HG03571 (cell line): ENCODE measurements at regions not wholly inside any gene's neighbourhood (a gene's known extent, or its start where the extent isn't known, plus 50 kb on each side); places are given as distances from the start of the nearest gene placed in this dataset.

ENCODE experiments used
- ATAC-seq: cut with Tn5 transposase; IDR thresholded peaks from one replicate; pipeline ENCODE4 v1.9.1; 2021; ENCODE audit not compliant: unreplicated experiment

GRCh38 chr2:236977063-236977851 lies 108.4 kb upstream of the COPS8 start:
- ATAC-seq: no peak

- ATAC-seq: no peak
These were observed 107.8 kb upstream of the COPS8 start for GRCh38 chr2:236977852-236978398.

GRCh38 chr2:236979664-236980063 lies 106.0 kb upstream of the COPS8 start:
- ATAC-seq: no peak

GRCh38 chr2:236980961-236981360 lies 104.7 kb upstream of the COPS8 start:
- no peak for ATAC-seq

GRCh38 chr2:236981701-236982485 lies 103.8 kb upstream of the COPS8 start:
- ATAC-seq: no peak

- ATAC-seq: no peak
These were observed 102.8 kb upstream of the COPS8 start for GRCh38 chr2:236982693-236983455.

- ATAC-seq: no peak
These were observed 101.6 kb upstream of the COPS8 start for GRCh38 chr2:236984046-236984445.

- no peak for ATAC-seq
These were observed 99.8 kb upstream of the COPS8 start for GRCh38 chr2:236985761-236986339.

- no peak for ATAC-seq
These were observed 99.0 kb upstream of the COPS8 start for GRCh38 chr2:236986524-236987330.

- no peak for ATAC-seq
These were observed 97.5 kb upstream of the COPS8 start for GRCh38 chr2:236988216-236988615.

GRCh38 chr2:236988690-236989624 lies 96.7 kb upstream of the COPS8 start:
- no peak for ATAC-seq

GRCh38 chr2:236990552-236990951 lies 95.1 kb upstream of the COPS8 start:
- no peak for ATAC-seq

- no peak for ATAC-seq
These were observed 93.8 kb upstream of the COPS8 start for GRCh38 chr2:236991874-236992273.

GRCh38 chr2:236993286-236993685 lies 92.4 kb upstream of the COPS8 start:
- no peak for ATAC-seq

- ATAC-seq: no peak
These were observed 91.3 kb upstream of the COPS8 start for GRCh38 chr2:236994361-236994760.

- no peak for ATAC-seq
These were observed 88.5 kb upstream of the COPS8 start for GRCh38 chr2:236997069-236997715.

- no peak for ATAC-seq
These were observed 87.5 kb upstream of the COPS8 start for GRCh38 chr2:236998236-236998635.

GRCh38 chr2:236998758-236999157 lies 86.9 kb upstream of the COPS8 start:
- ATAC-seq: no peak
